H9 (cell line): ENCODE measurements at regions not wholly inside any gene's neighbourhood (a gene's known extent, or its start where the extent isn't known, plus 50 kb on each side); places are given as distances from the start of the nearest gene placed in this dataset.

Experiments used
- DNase-seq: peaks from one replicate; pipeline ENCODE4 v3.0.0-alpha.2; 2017
- H2AFZ ChIP-seq: one replicate; pipeline ENCODE4 v1.6.1; 2013; ENCODE audit warnings: mild to moderate bottlenecking, low read length, control low read depth, moderate library complexity
- H2AK5ac ChIP-seq: 2 replicates; pipeline ENCODE4 v1.6.1; 2013; ENCODE audit warnings: low read length, control low read depth, mixed read lengths; ENCODE audit not compliant: insufficient read length
- H2BK120ac ChIP-seq: one replicate; pipeline ENCODE4 v1.6.1; 2013; ENCODE audit warnings: low read depth, mild to moderate bottlenecking, low read length, control low read depth, inconsistent platforms; ENCODE audit not compliant: poor library complexity, severe bottlenecking
- H2BK12ac ChIP-seq: 2 replicates; pipeline ENCODE4 v1.6.1; 2013; ENCODE audit warnings: low read length, control low read depth, mixed read lengths, low read depth; ENCODE audit not compliant: insufficient read length
- H2BK15ac ChIP-seq: 2 replicates; pipeline ENCODE4 v1.6.1; 2013; ENCODE audit warnings: low read depth, low read length, control low read depth
- H2BK20ac ChIP-seq: one replicate; pipeline ENCODE4 v1.6.1; 2013; ENCODE audit warnings: low read depth, mild to moderate bottlenecking, low read length, control low read depth, inconsistent platforms; ENCODE audit not compliant: poor library complexity, severe bottlenecking
- H2BK5ac ChIP-seq: 2 replicates; pipeline ENCODE4 v1.6.1; 2013; ENCODE audit warnings: low read length, control low read depth, mixed read lengths; ENCODE audit not compliant: insufficient read length
- H3K14ac ChIP-seq: 2 replicates; pipeline ENCODE4 v1.6.1; 2013; ENCODE audit warnings: low read length, control low read depth; ENCODE audit not compliant: insufficient read depth
- H3K18ac ChIP-seq: 2 replicates; pipeline ENCODE4 v1.6.1; 2013; ENCODE audit warnings: low read depth, mild to moderate bottlenecking, mixed read lengths, low read length, control low read depth; ENCODE audit not compliant: insufficient read length
- H3K23ac ChIP-seq: 2 replicates; pipeline ENCODE4 v1.6.1; 2013; ENCODE audit warnings: low read length, control low read depth, mixed read lengths, low read depth; ENCODE audit not compliant: insufficient read length
- H3K23me2 ChIP-seq: 2 replicates; pipeline ENCODE4 v1.6.1; 2013; ENCODE audit warnings: low read depth, mild to moderate bottlenecking, mixed read lengths, low read length, control low read depth; ENCODE audit not compliant: insufficient read length, poor library complexity, severe bottlenecking
- H3K27ac ChIP-seq: 2 replicates; pipeline ENCODE4 v1.5.1; 2013; ENCODE audit warnings: low read length, control low read depth, mixed read lengths, low read depth; ENCODE audit not compliant: insufficient read length
- H3K27me3 ChIP-seq: 2 replicates; pipeline ENCODE4 v1.6.1; 2013; ENCODE audit warnings: low read length, control low read depth, inconsistent platforms; ENCODE audit not compliant: insufficient read depth
- H3K4ac ChIP-seq: 2 replicates; pipeline ENCODE4 v1.6.1; 2013; ENCODE audit warnings: low read depth, mild to moderate bottlenecking, control low read depth, inconsistent platforms, low read length, moderate library complexity
- H3K4me1 ChIP-seq: 2 replicates; pipeline ENCODE4 v1.6.1; 2013; ENCODE audit warnings: low read length, control low read depth, inconsistent platforms; ENCODE audit not compliant: insufficient read depth
- H3K4me2 ChIP-seq: 2 replicates; pipeline ENCODE4 v1.6.1; 2013; ENCODE audit warnings: low read length, control low read depth, mixed read lengths; ENCODE audit not compliant: insufficient read length, insufficient read depth
- H3K56ac ChIP-seq: 2 replicates; pipeline ENCODE4 v1.6.1; 2013; ENCODE audit warnings: low read depth, mild to moderate bottlenecking, mixed read lengths, low read length, control low read depth; ENCODE audit not compliant: insufficient read length
- H3K79me1 ChIP-seq: 2 replicates; pipeline ENCODE4 v1.6.1; 2013; ENCODE audit warnings: low read depth, mild to moderate bottlenecking, moderate library complexity, low read length, control low read depth, inconsistent platforms; ENCODE audit not compliant: insufficient read depth, poor library complexity, severe bottlenecking
- H3K79me2 ChIP-seq: 2 replicates; pipeline ENCODE4 v1.6.1; 2013; ENCODE audit warnings: low read length, control low read depth, inconsistent platforms; ENCODE audit not compliant: insufficient read depth
- H3K9ac ChIP-seq: 2 replicates; pipeline ENCODE4 v1.6.1; 2013; ENCODE audit warnings: low read length, control low read depth, mixed read lengths; ENCODE audit not compliant: insufficient read length; ENCODE audit errors: extremely low read depth
- H3K9me3 ChIP-seq: one replicate; pipeline ENCODE4 v1.6.1; 2013; ENCODE audit warnings: low read depth, low read length, inconsistent platforms; ENCODE audit not compliant: control insufficient read depth
- H3T11ph ChIP-seq: one replicate; pipeline ENCODE4 v1.6.1; 2013; ENCODE audit warnings: mild to moderate bottlenecking, low read length, control low read depth, inconsistent platforms
- H4K20me1 ChIP-seq: one replicate; pipeline ENCODE4 v1.6.1; 2013; ENCODE audit not compliant: control insufficient read depth, insufficient read length, insufficient read depth
- H4K5ac ChIP-seq: 2 replicates; pipeline ENCODE4 v1.6.1; 2013; ENCODE audit warnings: low read depth, mild to moderate bottlenecking, mixed read lengths, low read length, control low read depth; ENCODE audit not compliant: insufficient read length
- H4K8ac ChIP-seq: replicated peaks from 2 replicates; pipeline ENCODE4 v1.6.1; 2013; ENCODE audit warnings: low read length, control low read depth, mixed read lengths, low read depth; ENCODE audit not compliant: insufficient read length
- H4K91ac ChIP-seq: 2 replicates; pipeline ENCODE4 v1.6.1; 2013; ENCODE audit warnings: low read depth, mild to moderate bottlenecking, moderate library complexity, mixed read lengths, low read length, control low read depth; ENCODE audit not compliant: insufficient read length
- H3K27ac Mint-ChIP-seq, 3 experiments: 2 replicates in 2 of 3; 3 replicates in 1 of 3; pipeline ENCODE4 v1.8.0; 2020 to 2021; ENCODE audit warnings: mixed read lengths in 3 of 3, mild to moderate bottlenecking in 1 of 3, moderate library complexity in 1 of 3
- H3K27me3 Mint-ChIP-seq: 2 replicates; pipeline ENCODE4 v1.8.0; 2021; ENCODE audit warnings: low read depth, mild to moderate bottlenecking, moderate library complexity, mixed read lengths
- H3K36me3 Mint-ChIP-seq, 3 experiments: 2 replicates in 2 of 3; 3 replicates in 1 of 3; pipeline ENCODE4 v1.8.0; 2020 to 2021; ENCODE audit warnings: low read depth in 3 of 3, mixed read lengths in 3 of 3; ENCODE audit not compliant: insufficient read depth in 1 of 3
- H3K4me1 Mint-ChIP-seq, 2 experiments: 2 replicates each; pipeline ENCODE4 v1.8.0; 2020; ENCODE audit warnings: mixed read lengths in 2 of 2
- H3K4me3 Mint-ChIP-seq, 2 experiments: 2 replicates in 1 of 2; 3 replicates in 1 of 2; pipeline ENCODE4 v1.8.0; 2020 to 2021; ENCODE audit warnings: mild to moderate bottlenecking in 2 of 2, mixed read lengths in 2 of 2, moderate library complexity in 1 of 2
- H3K9me3 Mint-ChIP-seq, 2 experiments: 2 replicates in 1 of 2; 3 replicates in 1 of 2; pipeline ENCODE4 v1.8.0; 2020; ENCODE audit warnings: mild to moderate bottlenecking in 2 of 2, mixed read lengths in 2 of 2, moderate library complexity in 1 of 2
- WGBS: extraction: QIAGEN DNeasy Blood & Tissue Kit; methylation state at CpG from one replicate; pipeline ENCODE4 v1.1.7; 2013; ENCODE audit warnings: missing lambda C conversion rate, low lambda C conversion rate, mixed read lengths; ENCODE audit not compliant: insufficient read length; ENCODE audit errors: extremely low coverage; 5-methylcytosine and 5-hydroxymethylcytosine counted together
- TF ChIP-seq, protein P1 (sequence below): fragments of 200-600 bp; sonication (generic); conservative IDR thresholded peaks from 3 replicates; pipeline ENCODE4 v1.8.0; 2021; ENCODE audit warnings: antibody characterized with exemption, mild to moderate bottlenecking

DNA sequence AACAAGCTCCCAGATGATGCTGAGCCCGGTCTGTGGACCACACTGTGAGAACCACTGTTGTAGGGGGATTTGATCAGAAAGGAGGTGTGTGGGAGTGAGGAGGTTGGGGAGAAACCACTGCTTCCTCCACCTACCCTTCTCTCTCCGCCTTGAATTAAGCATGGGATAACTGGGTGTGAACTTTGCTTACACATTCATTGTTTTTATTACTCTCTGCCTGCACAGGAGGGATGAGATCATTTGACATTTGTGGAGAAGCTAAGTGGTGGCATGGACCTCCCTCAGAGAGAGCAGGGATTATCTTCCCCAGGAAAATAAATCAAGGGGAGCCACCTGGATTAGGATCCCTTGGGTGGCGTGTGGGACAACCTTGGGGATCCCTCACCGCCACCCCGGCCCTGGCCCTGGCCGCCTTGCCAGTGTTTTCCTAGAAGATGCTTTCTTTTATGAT, 212.1 kb upstream of the ATP6AP2 start:
- Histone ChIP-seq H3K27me3 (no peaks in the 10 kb centered on the region), H2BK5ac (no peak overlapping the region), H3K23me2 (no peaks in the 10 kb centered on the region), H2BK20ac (no peak overlapping the region), H3K4me1 (no peaks in the 10 kb centered on the region; the same call in 1 of the 2 replicates), H2AK5ac (no peak overlapping the region), H2BK120ac (no peak overlapping the region), H4K91ac (no peak overlapping the region), H3K4me2 (no peak overlapping the region), H3K27ac (no peak overlapping the region), H3K79me1 (no peaks in the 10 kb centered on the region), H3T11ph (no peak overlapping the region), H3K14ac (no peak overlapping the region), H2AFZ (no peak overlapping the region), H3K4ac (no peak overlapping the region), H4K5ac (no peak overlapping the region), H3K23ac (no peak overlapping the region), H4K8ac (no peak overlapping the region), H2BK15ac (no peak overlapping the region), H4K20me1 (no peaks in the 10 kb centered on the region), H3K9me3 (no peaks in the 10 kb centered on the region), H3K79me2 (no peaks in the 10 kb centered on the region), H3K9ac (no peak overlapping the region), H3K18ac (no peak overlapping the region), H3K56ac (no peak overlapping the region), H2BK12ac (no peak overlapping the region)
- WGBS = no CpG with 5 or more reads among the region's 6 CpGs
- H3K27me3 Mint-ChIP-seq = no peaks in the 10 kb centered on the region; the same call in 1 of the 2 replicates
- H3K9me3 Mint-ChIP-seq = peaks cover 74 to 81% of the 10 kb centered on the region in 2 experiments
- H3K36me3 Mint-ChIP-seq = peaks cover 2 to 12% (median 9%) of the 10 kb centered on the region in 3 experiments; a peak in 2 of 7 replicates
- no peak overlapping the region for H3K4me3 Mint-ChIP-seq
- TF ChIP-seq, protein P1, sequence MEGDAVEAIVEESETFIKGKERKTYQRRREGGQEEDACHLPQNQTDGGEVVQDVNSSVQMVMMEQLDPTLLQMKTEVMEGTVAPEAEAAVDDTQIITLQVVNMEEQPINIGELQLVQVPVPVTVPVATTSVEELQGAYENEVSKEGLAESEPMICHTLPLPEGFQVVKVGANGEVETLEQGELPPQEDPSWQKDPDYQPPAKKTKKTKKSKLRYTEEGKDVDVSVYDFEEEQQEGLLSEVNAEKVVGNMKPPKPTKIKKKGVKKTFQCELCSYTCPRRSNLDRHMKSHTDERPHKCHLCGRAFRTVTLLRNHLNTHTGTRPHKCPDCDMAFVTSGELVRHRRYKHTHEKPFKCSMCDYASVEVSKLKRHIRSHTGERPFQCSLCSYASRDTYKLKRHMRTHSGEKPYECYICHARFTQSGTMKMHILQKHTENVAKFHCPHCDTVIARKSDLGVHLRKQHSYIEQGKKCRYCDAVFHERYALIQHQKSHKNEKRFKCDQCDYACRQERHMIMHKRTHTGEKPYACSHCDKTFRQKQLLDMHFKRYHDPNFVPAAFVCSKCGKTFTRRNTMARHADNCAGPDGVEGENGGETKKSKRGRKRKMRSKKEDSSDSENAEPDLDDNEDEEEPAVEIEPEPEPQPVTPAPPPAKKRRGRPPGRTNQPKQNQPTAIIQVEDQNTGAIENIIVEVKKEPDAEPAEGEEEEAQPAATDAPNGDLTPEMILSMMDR = no peak
- no peak overlapping the region for H3K27ac Mint-ChIP-seq
- peaks cover 6 to 15% of the 10 kb centered on the region in 2 experiments for H3K4me1 Mint-ChIP-seq
- no peak for DNase-seq
